ENCODE measurements at regions not wholly inside any gene's neighbourhood (a gene's known extent, or its start where the extent isn't known, plus 50 kb on each side); places are given as distances from the start of the nearest gene placed in this dataset.

GRCh38 chr5:58259685-58260152 is 200.2 kb downstream of the PLK2 start (continued):
- TF ChIP-seq CHD7 (IDR thresholded peaks at IDR 0.05; ENCODE audit: insufficient replicate concordance, low read length) (no peak), GTF2F1 (IDR thresholded peaks at IDR 0.05; ENCODE audit: borderline replicate concordance, low read depth, low read length) (no peak), RBBP5 (IDR thresholded peaks at IDR 0.05; ENCODE audit: borderline replicate concordance, low read depth, low read length) (no peak), EZH2 (IDR thresholded peaks at IDR 0.05; ENCODE audit: low read depth, low read length, severe bottlenecking) (no peak), BCL11A (IDR thresholded peaks at IDR 0.05; ENCODE audit: low read depth in 2 of 2, low read length in 2 of 2) (no peak), CBX5 (IDR thresholded peaks at IDR 0.05; ENCODE audit: low read depth, low read length) (no peak), SIN3A (conservative IDR thresholded peaks at IDR 0.05 in 1 of 2, IDR thresholded peaks at IDR 0.05 in 1 of 2; ENCODE audit: low read depth in 1 of 2, low read length in 2 of 2) (no peak), RNF2 (IDR thresholded peaks at IDR 0.05; ENCODE audit: borderline replicate concordance, low read depth, low read length, missing control alignments, poor library complexity, severe bottlenecking) (no peak), JUN (IDR thresholded peaks at IDR 0.05; ENCODE audit: low read depth, low read length) (peak; percentile 82), BRCA1 (IDR thresholded peaks at IDR 0.05; ENCODE audit: low read depth, low read length) (no peak), BACH1 (IDR thresholded peaks at IDR 0.05; ENCODE audit: low read length) (peak; percentile 96)

Data from H1 (cell line).